WTC11 (cell line): ENCODE measurements at regions not wholly inside any gene's neighbourhood (a gene's known extent, or its start where the extent isn't known, plus 50 kb on each side); places are given as distances from the start of the nearest gene placed in this dataset.

Experiments
- ATAC-seq: fragments of 200-7000 bp; cut with Tn5 transposase; 2 replicates; pipeline ENCODE4 v1.10.0; 2021; ENCODE audit warnings: mild to moderate bottlenecking, moderate library complexity
- CTCF ChIA-PET: fragments of 300-600 bp; sonication (Branson Sonifier 250); formaldehyde crosslinking; loops from one replicate; lab custom pipeline; 2021; ENCODE audit warnings: antibody characterized with exemption; lab: Charles Lee
- POLR2A ChIA-PET: fragments of 350-600 bp; sonication (Branson Sonifier 250); formaldehyde crosslinking; loops from one replicate; lab custom pipeline; 2021; ENCODE audit warnings: antibody characterized with exemption; lab: Charles Lee
- DNase-seq: peaks from one replicate; pipeline ENCODE4 v3.0.0; 2021; ENCODE audit warnings: low spot score
- H3K27ac Mint-ChIP-seq: 2 replicates; pipeline ENCODE4 v1.8.0; 2021; ENCODE audit warnings: mixed read lengths
- H3K27me3 Mint-ChIP-seq: 2 replicates; pipeline ENCODE4 v1.8.0; 2021; ENCODE audit warnings: low read depth, mild to moderate bottlenecking, moderate library complexity, mixed read lengths
- H3K36me3 Mint-ChIP-seq: 2 replicates; pipeline ENCODE4 v1.8.0; 2021; ENCODE audit warnings: mixed read lengths
- H3K4me1 Mint-ChIP-seq: 2 replicates; pipeline ENCODE4 v1.8.0; 2022; ENCODE audit warnings: mixed read lengths
- H3K4me3 Mint-ChIP-seq: 2 replicates; pipeline ENCODE4 v1.8.0; 2021; ENCODE audit warnings: mild to moderate bottlenecking, moderate library complexity, mixed read lengths
- H3K9me3 Mint-ChIP-seq: 2 replicates; pipeline ENCODE4 v1.8.0; 2021; ENCODE audit warnings: mixed read lengths
- ATF3 ChIP-seq: sonication (generic); formaldehyde crosslinking; conservative IDR thresholded peaks from 2 replicates; pipeline ENCODE4 v1.8.1; 2022; ENCODE audit warnings: mild to moderate bottlenecking, missing genetic modification reagents
- CREB1 ChIP-seq: sonication (generic); formaldehyde crosslinking; IDR thresholded peaks from 2 replicates; pipeline ENCODE4 v1.8.0; 2023; ENCODE audit warnings: mild to moderate bottlenecking, missing genetic modification reagents
- CREM ChIP-seq: sonication (generic); formaldehyde crosslinking; IDR thresholded peaks from 2 replicates; pipeline ENCODE4 v1.8.1; 2022; ENCODE audit warnings: mild to moderate bottlenecking, missing genetic modification reagents, moderate library complexity
- E2F1 ChIP-seq: sonication (generic); formaldehyde crosslinking; IDR thresholded peaks from 2 replicates; pipeline ENCODE4 v1.8.0; 2022; ENCODE audit warnings: mild to moderate bottlenecking, missing genetic modification reagents
- EMX1 ChIP-seq: fragments of 250-450 bp; sonication (Bioruptor Pico); IDR thresholded peaks from 2 replicates; pipeline ENCODE4 v1.8.0; 2021; ENCODE audit warnings: mild to moderate bottlenecking
- ESRRA ChIP-seq: sonication (generic); formaldehyde crosslinking; IDR thresholded peaks from 2 replicates; pipeline ENCODE4 v1.8.1; 2022; ENCODE audit warnings: mild to moderate bottlenecking, missing genetic modification reagents, borderline replicate concordance
- FOXP1 ChIP-seq: sonication (generic); formaldehyde crosslinking; IDR thresholded peaks from 2 replicates; pipeline ENCODE4 v1.8.0; 2022; ENCODE audit warnings: missing genetic modification reagents, mild to moderate bottlenecking, moderate library complexity, borderline replicate concordance
- JAZF1 ChIP-seq: fragments of 250-450 bp; sonication (Bioruptor Pico); IDR thresholded peaks from 2 replicates; pipeline ENCODE4 v1.9.0; 2021; ENCODE audit warnings: moderate library complexity, mild to moderate bottlenecking, inconsistent platforms
- KAT7 ChIP-seq: sonication (generic); formaldehyde crosslinking; IDR thresholded peaks from 2 replicates; pipeline ENCODE4 v1.8.1; 2023; ENCODE audit warnings: missing genetic modification reagents, mild to moderate bottlenecking, borderline replicate concordance
- NFATC4 ChIP-seq: fragments of 250-450 bp; sonication (Bioruptor Pico); IDR thresholded peaks from 2 replicates; pipeline ENCODE4 v1.9.0; 2021; ENCODE audit warnings: mild to moderate bottlenecking
- OVOL2 ChIP-seq: fragments of 250-450 bp; sonication (Bioruptor Pico); IDR thresholded peaks from 2 replicates; pipeline ENCODE4 v1.9.0; 2021; ENCODE audit warnings: mild to moderate bottlenecking, borderline replicate concordance
- SMAD3 ChIP-seq: sonication (generic); formaldehyde crosslinking; IDR thresholded peaks from 2 replicates; pipeline ENCODE4 v1.8.0; 2022; ENCODE audit warnings: missing genetic modification reagents, mild to moderate bottlenecking, borderline replicate concordance
- SP1 ChIP-seq: sonication (generic); formaldehyde crosslinking; conservative IDR thresholded peaks from 2 replicates; pipeline ENCODE4 v1.8.1; 2022; ENCODE audit warnings: missing genetic modification reagents
- ZNF263 ChIP-seq: sonication (generic); formaldehyde crosslinking; IDR thresholded peaks from 2 replicates; pipeline ENCODE4 v1.8.1; 2022; ENCODE audit warnings: low read depth, mild to moderate bottlenecking, moderate library complexity, missing genetic modification reagents
- ZNF423 ChIP-seq: fragments of 250-450 bp; sonication (Bioruptor Pico); IDR thresholded peaks from 2 replicates; pipeline ENCODE4 v2.1.2; 2022; ENCODE audit warnings: mild to moderate bottlenecking, moderate library complexity
- ZNF425 ChIP-seq: fragments of 250-450 bp; sonication (Bioruptor Pico); conservative IDR thresholded peaks from 2 replicates; pipeline ENCODE4 v1.9.0; 2021; ENCODE audit warnings: mild to moderate bottlenecking
- TF ChIP-seq, protein P1 (sequence below): sonication (generic); formaldehyde crosslinking; IDR thresholded peaks from 2 replicates; pipeline ENCODE4 v1.8.1; 2022; ENCODE audit warnings: missing genetic modification reagents, borderline replicate concordance
- TF ChIP-seq, protein P2 (sequence below): sonication (generic); formaldehyde crosslinking; IDR thresholded peaks from 2 replicates; pipeline ENCODE4 v1.8.1; 2023; ENCODE audit warnings: mild to moderate bottlenecking, missing genetic modification reagents, moderate library complexity
- TF ChIP-seq, protein P3 (sequence below): sonication (generic); formaldehyde crosslinking; IDR thresholded peaks from 2 replicates; pipeline ENCODE4 v1.8.0; 2023; ENCODE audit warnings: missing genetic modification reagents
- TF ChIP-seq, protein P4 (sequence below): fragments of 250-450 bp; sonication (Bioruptor Pico); IDR thresholded peaks from 2 replicates; pipeline ENCODE4 v1.9.0; 2021; ENCODE audit warnings: mild to moderate bottlenecking, borderline replicate concordance

DNA sequence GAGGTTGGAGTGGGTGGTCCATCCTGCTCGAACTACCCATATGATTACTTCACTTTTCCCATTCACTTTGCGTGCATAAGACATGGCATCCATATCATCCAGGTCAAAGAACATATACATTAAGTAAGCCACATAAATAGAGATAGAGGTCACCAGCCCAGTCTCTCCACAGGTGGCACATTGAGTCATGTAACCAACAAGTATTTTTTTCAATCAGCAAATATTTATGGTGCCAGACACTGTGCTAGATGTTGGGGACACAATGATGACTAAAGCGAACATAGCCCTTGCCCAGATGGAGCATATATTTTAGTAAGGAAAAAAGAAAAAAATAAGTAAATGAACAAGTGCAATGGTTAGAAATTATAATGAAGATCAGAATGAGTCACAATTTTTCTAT is 83.6 kb upstream of the LCLAT1 start (continued):
- TF ChIP-seq, protein P1, sequence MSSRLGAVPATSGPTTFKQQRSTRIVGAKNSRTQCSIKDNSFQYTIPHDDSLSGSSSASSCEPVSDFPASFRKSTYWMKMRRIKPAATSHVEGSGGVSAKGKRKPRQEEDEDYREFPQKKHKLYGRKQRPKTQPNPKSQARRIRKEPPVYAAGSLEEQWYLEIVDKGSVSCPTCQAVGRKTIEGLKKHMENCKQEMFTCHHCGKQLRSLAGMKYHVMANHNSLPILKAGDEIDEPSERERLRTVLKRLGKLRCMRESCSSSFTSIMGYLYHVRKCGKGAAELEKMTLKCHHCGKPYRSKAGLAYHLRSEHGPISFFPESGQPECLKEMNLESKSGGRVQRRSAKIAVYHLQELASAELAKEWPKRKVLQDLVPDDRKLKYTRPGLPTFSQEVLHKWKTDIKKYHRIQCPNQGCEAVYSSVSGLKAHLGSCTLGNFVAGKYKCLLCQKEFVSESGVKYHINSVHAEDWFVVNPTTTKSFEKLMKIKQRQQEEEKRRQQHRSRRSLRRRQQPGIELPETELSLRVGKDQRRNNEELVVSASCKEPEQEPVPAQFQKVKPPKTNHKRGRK (CRISPR knock-in tag): no peak
- no peak for TF ChIP-seq ZNF425 (CRISPR knock-in tag)

DNA sequence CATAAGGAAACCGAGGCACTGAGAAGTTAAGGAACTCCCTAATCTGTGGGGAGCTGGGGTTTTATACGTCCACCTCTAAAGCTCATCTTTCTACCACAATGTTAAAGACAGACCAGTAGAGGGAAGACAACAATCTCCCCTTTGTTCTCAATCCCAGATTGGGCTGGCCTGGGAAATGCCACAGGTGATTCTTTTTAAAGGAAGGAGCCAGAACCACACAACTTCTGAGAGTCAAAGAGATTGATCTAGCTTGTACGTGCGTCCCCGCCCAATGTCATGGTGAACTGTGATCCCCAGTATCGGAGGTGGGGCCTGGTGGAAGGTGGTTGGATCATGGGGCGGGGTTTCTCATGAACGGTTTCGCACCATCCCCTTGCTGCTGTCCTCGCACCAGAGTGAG is 81.8 kb upstream of the LCLAT1 start:
- no peak for ATAC-seq
- TF ChIP-seq NFATC4 (CRISPR knock-in tag): no peak
- TF ChIP-seq, all 79 proteins: peak for 0
- Mint-ChIP-seq H3K4me3 (no peak overlapping the region), H3K4me1 (peaks cover 5% of the 10 kb centered on the region), H3K27ac (no peak overlapping the region), H3K9me3 (no peaks in the 10 kb centered on the region), H3K27me3 (no peaks in the 10 kb centered on the region; the same call in 1 of the 2 replicates), H3K36me3 (no peaks in the 10 kb centered on the region)
- ChIA-PET POLR2A (interaction anchor here (0.6 kb wide), 1 partner anchor 37 kb away, joined by 4 read pairs; no protein-coding TSS in a partner anchor), CTCF (interaction anchor here (1.0 to 1.4 kb wide), 2 partner anchors 61 to 126 kb away, joined by 3 to 5 read pairs; no protein-coding TSS in a partner anchor)
- no peak for DNase-seq

DNA sequence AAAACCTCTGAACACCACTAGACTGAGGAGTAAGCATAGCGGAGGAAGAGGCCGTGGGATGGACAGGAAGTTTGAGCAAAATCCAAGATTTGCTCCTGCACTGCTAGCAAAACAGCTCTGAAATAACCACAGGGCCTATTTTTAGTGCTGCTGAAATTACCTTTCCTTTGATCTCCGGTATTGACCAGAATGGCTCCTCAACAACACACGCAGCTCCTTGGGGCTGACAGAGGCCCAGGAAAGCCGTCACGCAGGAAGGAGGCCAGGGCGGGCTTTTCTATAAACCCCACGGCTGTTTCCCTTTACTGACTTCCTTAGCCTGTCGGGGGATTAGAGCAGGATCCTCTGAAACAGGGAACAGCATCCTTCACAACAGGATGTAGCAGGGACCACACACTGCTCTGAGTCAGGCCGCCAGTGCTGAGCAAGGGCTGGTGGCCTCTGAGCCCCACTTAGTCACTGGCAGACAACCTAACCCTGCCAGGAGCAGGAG is 80.8 kb upstream of the LCLAT1 start:
- no peaks in the 10 kb centered on the region for H3K36me3 Mint-ChIP-seq
- DNase-seq (no peak), ATAC-seq (no peak; the same call in 1 of the 2 replicates)
- no peak overlapping the region for H3K27ac Mint-ChIP-seq
- H3K4me3 Mint-ChIP-seq: no peak overlapping the region
- no peaks in the 10 kb centered on the region for H3K9me3 Mint-ChIP-seq
- H3K4me1 Mint-ChIP-seq: peaks cover 5% of the 10 kb centered on the region
- H3K27me3 Mint-ChIP-seq: no peaks in the 10 kb centered on the region; the same call in 1 of the 2 replicates
- no peak for TF ChIP-seq SP1
- TF ChIP-seq EMX1: no peak
- TF ChIP-seq ESRRA (CRISPR knock-in tag): no peak
- TF ChIP-seq CREM (CRISPR knock-in tag): no peak
- TF ChIP-seq, protein P2, sequence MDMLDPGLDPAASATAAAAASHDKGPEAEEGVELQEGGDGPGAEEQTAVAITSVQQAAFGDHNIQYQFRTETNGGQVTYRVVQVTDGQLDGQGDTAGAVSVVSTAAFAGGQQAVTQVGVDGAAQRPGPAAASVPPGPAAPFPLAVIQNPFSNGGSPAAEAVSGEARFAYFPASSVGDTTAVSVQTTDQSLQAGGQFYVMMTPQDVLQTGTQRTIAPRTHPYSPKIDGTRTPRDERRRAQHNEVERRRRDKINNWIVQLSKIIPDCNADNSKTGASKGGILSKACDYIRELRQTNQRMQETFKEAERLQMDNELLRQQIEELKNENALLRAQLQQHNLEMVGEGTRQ (CRISPR knock-in tag): no peak
- no peak for TF ChIP-seq ZNF263
- TF ChIP-seq CREB1 (CRISPR knock-in tag): no peak
- no peak for TF ChIP-seq ZNF423 (CRISPR knock-in tag)
- TF ChIP-seq OVOL2 (CRISPR knock-in tag): no peak
- TF ChIP-seq, protein P3, sequence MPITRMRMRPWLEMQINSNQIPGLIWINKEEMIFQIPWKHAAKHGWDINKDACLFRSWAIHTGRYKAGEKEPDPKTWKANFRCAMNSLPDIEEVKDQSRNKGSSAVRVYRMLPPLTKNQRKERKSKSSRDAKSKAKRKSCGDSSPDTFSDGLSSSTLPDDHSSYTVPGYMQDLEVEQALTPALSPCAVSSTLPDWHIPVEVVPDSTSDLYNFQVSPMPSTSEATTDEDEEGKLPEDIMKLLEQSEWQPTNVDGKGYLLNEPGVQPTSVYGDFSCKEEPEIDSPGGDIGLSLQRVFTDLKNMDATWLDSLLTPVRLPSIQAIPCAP (CRISPR knock-in tag): no peak
- TF ChIP-seq JAZF1 (CRISPR knock-in tag): no peak
- no peak for TF ChIP-seq E2F1 (CRISPR knock-in tag)
- TF ChIP-seq SMAD3 (CRISPR knock-in tag): no peak
- TF ChIP-seq FOXP1 (CRISPR knock-in tag): no peak
- TF ChIP-seq, protein P4, sequence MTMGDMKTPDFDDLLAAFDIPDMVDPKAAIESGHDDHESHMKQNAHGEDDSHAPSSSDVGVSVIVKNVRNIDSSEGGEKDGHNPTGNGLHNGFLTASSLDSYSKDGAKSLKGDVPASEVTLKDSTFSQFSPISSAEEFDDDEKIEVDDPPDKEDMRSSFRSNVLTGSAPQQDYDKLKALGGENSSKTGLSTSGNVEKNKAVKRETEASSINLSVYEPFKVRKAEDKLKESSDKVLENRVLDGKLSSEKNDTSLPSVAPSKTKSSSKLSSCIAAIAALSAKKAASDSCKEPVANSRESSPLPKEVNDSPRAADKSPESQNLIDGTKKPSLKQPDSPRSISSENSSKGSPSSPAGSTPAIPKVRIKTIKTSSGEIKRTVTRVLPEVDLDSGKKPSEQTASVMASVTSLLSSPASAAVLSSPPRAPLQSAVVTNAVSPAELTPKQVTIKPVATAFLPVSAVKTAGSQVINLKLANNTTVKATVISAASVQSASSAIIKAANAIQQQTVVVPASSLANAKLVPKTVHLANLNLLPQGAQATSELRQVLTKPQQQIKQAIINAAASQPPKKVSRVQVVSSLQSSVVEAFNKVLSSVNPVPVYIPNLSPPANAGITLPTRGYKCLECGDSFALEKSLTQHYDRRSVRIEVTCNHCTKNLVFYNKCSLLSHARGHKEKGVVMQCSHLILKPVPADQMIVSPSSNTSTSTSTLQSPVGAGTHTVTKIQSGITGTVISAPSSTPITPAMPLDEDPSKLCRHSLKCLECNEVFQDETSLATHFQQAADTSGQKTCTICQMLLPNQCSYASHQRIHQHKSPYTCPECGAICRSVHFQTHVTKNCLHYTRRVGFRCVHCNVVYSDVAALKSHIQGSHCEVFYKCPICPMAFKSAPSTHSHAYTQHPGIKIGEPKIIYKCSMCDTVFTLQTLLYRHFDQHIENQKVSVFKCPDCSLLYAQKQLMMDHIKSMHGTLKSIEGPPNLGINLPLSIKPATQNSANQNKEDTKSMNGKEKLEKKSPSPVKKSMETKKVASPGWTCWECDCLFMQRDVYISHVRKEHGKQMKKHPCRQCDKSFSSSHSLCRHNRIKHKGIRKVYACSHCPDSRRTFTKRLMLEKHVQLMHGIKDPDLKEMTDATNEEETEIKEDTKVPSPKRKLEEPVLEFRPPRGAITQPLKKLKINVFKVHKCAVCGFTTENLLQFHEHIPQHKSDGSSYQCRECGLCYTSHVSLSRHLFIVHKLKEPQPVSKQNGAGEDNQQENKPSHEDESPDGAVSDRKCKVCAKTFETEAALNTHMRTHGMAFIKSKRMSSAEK: no peak
- TF ChIP-seq ATF3 (CRISPR knock-in tag): no peak
- TF ChIP-seq NFATC4 (CRISPR knock-in tag): no peak
- no peak for TF ChIP-seq KAT7 (CRISPR knock-in tag)
- ChIA-PET CTCF (no interaction called here), POLR2A (no interaction called here)
